Endothelial cell of umbilical vein (primary cell): ENCODE measurements at regions not wholly inside any gene's neighbourhood (a gene's known extent, or its start where the extent isn't known, plus 50 kb on each side); places are given as distances from the start of the nearest gene placed in this dataset.

Source experiments
- CTCF ChIP-seq, 2 donors: IDR thresholded peaks; 1 replicate in 1 of 2; 2 replicates in 1 of 2; pipeline ENCODE4 v1.5.1; 2011; ENCODE audit warnings: low read length in 2 of 2, mild to moderate bottlenecking in 2 of 2, moderate library complexity in 2 of 2, control low read depth in 1 of 2, inconsistent platforms in 1 of 2, low read depth in 1 of 2; ENCODE audit not compliant: insufficient read depth in 1 of 2; ENCODE audit errors: extremely low read depth in 1 of 2
- EZH2 ChIP-seq: IDR thresholded peaks from 2 replicates; pipeline ENCODE4 v1.6.1; 2012; ENCODE audit warnings: borderline replicate concordance, low read depth, mild to moderate bottlenecking, moderate library complexity, low read length, inconsistent platforms; ENCODE audit not compliant: severe bottlenecking
- MAX ChIP-seq: IDR thresholded peaks from 2 replicates; pipeline ENCODE4 v1.6.1; 2011; ENCODE audit not compliant: insufficient read depth, insufficient read length
- POLR2A ChIP-seq: IDR thresholded peaks from 2 replicates; pipeline ENCODE4 v1.6.1; 2012; ENCODE audit warnings: low read depth, mild to moderate bottlenecking, control low read depth, low read length
- POLR2AphosphoS5 ChIP-seq: IDR thresholded peaks from 2 replicates; pipeline ENCODE4 v1.6.1; 2012; ENCODE audit warnings: low read depth, mild to moderate bottlenecking, control low read depth, low read length, moderate library complexity; ENCODE audit not compliant: insufficient read depth

GRCh38 chr6:74611220-74611619 lies 594.6 kb downstream of the COL12A1 start:
- TF ChIP-seq CTCF (IDR thresholded peaks at IDR 0.05; ENCODE audit: extremely low read depth in 1 of 2, insufficient read depth in 1 of 2, low read depth in 1 of 2, low read length in 2 of 2) (no peak), EZH2 (no peak), POLR2A (no peak), POLR2AphosphoS5 (no peak), MAX (no peak)
